Tibial nerve (tissue), 3 donors: ENCODE measurements at regions not wholly inside any gene's neighbourhood (a gene's known extent, or its start where the extent isn't known, plus 50 kb on each side); places are given as distances from the start of the nearest gene placed in this dataset.

Source experiments
- CTCF ChIP-seq, 5 experiments: fragments of 200-600 bp in 3 of 5; fragments of 450-650 bp in 2 of 5; sonication (generic) in 3 of 5; IDR thresholded peaks; one replicate each; pipeline ENCODE4 v1.5.1; 2016 to 2019; ENCODE audit warnings: antibody characterized with exemption in 5 of 5, mild to moderate bottlenecking in 3 of 5, moderate library complexity in 2 of 5
- POLR2A ChIP-seq, 2 donors: fragments of 450-650 bp; IDR thresholded peaks; one replicate each; pipeline ENCODE4 v1.6.1; 2017; ENCODE audit warnings: antibody characterized with exemption in 2 of 2, mild to moderate bottlenecking in 2 of 2, moderate library complexity in 2 of 2

GRCh38 chr5:164091836-164092235 lies 586.4 kb downstream of the MAT2B start:
- TF ChIP-seq CTCF (IDR thresholded peaks at IDR 0.05): no peak
- no peak for TF ChIP-seq POLR2A (IDR thresholded peaks at IDR 0.05)
